SK-N-SH treated with all-trans-retinoic acid at 6 μM for 48 hours (cell line): ENCODE measurements at regions not wholly inside any gene's neighbourhood (a gene's known extent, or its start where the extent isn't known, plus 50 kb on each side); places are given as distances from the start of the nearest gene placed in this dataset.

ENCODE experiments used
- ATAC-seq: fragments of 200-7000 bp; cut with Tn5 transposase; 3 replicates; pipeline ENCODE4 v1.9.1; 2020; ENCODE audit warnings: mild to moderate bottlenecking, moderate library complexity
- ARNTL ChIP-seq: fragments of 450-650 bp; formaldehyde crosslinking; IDR thresholded peaks from 2 replicates; pipeline ENCODE4 v1.5.0; 2020; ENCODE audit warnings: low read depth, mild to moderate bottlenecking, moderate library complexity, borderline replicate concordance
- BACH2 ChIP-seq: fragments of 250-450 bp; sonication (Bioruptor Pico); IDR thresholded peaks from 2 replicates; pipeline ENCODE4 v1.9.0; 2021; ENCODE audit warnings: mild to moderate bottlenecking, borderline replicate concordance
- CSDC2 ChIP-seq: fragments of 250-450 bp; sonication (Bioruptor Pico); IDR thresholded peaks from 2 replicates; pipeline ENCODE4 v1.5.0; 2020; ENCODE audit warnings: mild to moderate bottlenecking, moderate library complexity
- ESRRG ChIP-seq: fragments of 250-450 bp; sonication (Bioruptor Pico); IDR thresholded peaks from 2 replicates; pipeline ENCODE4 v1.6.1; 2021; ENCODE audit warnings: mild to moderate bottlenecking
- GLIS3 ChIP-seq: fragments of 250-450 bp; sonication (Bioruptor Pico); IDR thresholded peaks from 2 replicates; pipeline ENCODE4 v1.5.0; 2020; ENCODE audit warnings: mild to moderate bottlenecking, moderate library complexity
- ISL1 ChIP-seq: fragments of 250-450 bp; sonication (Bioruptor Pico); IDR thresholded peaks from 2 replicates; pipeline ENCODE4 v2.1.2; 2022; ENCODE audit warnings: mild to moderate bottlenecking, moderate library complexity
- OSR1 ChIP-seq: fragments of 250-450 bp; sonication (Bioruptor Pico); IDR thresholded peaks from 2 replicates; pipeline ENCODE4 v1.8.0; 2022; ENCODE audit warnings: moderate library complexity, mild to moderate bottlenecking, inconsistent platforms
- RARB ChIP-seq: fragments of 250-450 bp; sonication (Bioruptor Pico); IDR thresholded peaks from 2 replicates; pipeline ENCODE4 v1.8.0; 2021; ENCODE audit warnings: mild to moderate bottlenecking, moderate library complexity
- SNAI2 ChIP-seq: fragments of 250-450 bp; sonication (Bioruptor Pico); IDR thresholded peaks from 2 replicates; pipeline ENCODE4 v1.5.0; 2020; ENCODE audit warnings: mild to moderate bottlenecking, moderate library complexity
- TCF4 ChIP-seq: fragments of 250-450 bp; sonication (Bioruptor Pico); IDR thresholded peaks from 2 replicates; pipeline ENCODE4 v1.8.0; 2021; ENCODE audit warnings: mild to moderate bottlenecking, moderate library complexity, borderline replicate concordance
- TOX ChIP-seq: fragments of 250-450 bp; sonication (Bioruptor Pico); IDR thresholded peaks from 2 replicates; pipeline ENCODE4 v1.8.0; 2021; ENCODE audit warnings: mild to moderate bottlenecking, moderate library complexity, borderline replicate concordance
- ZC3H10 ChIP-seq: fragments of 250-450 bp; sonication (Bioruptor Pico); IDR thresholded peaks from 2 replicates; pipeline ENCODE4 v1.5.1; 2021; ENCODE audit warnings: mild to moderate bottlenecking, moderate library complexity
- ZFP3 ChIP-seq: fragments of 250-450 bp; sonication (Bioruptor Pico); IDR thresholded peaks from 2 replicates; pipeline ENCODE4 v1.5.0; 2020; ENCODE audit warnings: mild to moderate bottlenecking, moderate library complexity
- ZFP30 ChIP-seq: fragments of 450-650 bp; formaldehyde crosslinking; IDR thresholded peaks from 2 replicates; pipeline ENCODE4 v1.5.0; 2022; ENCODE audit warnings: mild to moderate bottlenecking, moderate library complexity
- ZNF565 ChIP-seq: fragments of 450-650 bp; formaldehyde crosslinking; conservative IDR thresholded peaks from 2 replicates; pipeline ENCODE4 v1.5.0; 2020; ENCODE audit warnings: low read depth, mild to moderate bottlenecking, moderate library complexity
- ZNF70 ChIP-seq: fragments of 450-650 bp; formaldehyde crosslinking; IDR thresholded peaks from 2 replicates; pipeline ENCODE4 v1.5.0; 2020; ENCODE audit warnings: mild to moderate bottlenecking, moderate library complexity
- ZNF8 ChIP-seq: fragments of 450-650 bp; formaldehyde crosslinking; IDR thresholded peaks from 2 replicates; pipeline ENCODE4 v1.5.0; 2020; ENCODE audit warnings: mild to moderate bottlenecking, moderate library complexity
- TF ChIP-seq, protein P1 (sequence below): fragments of 250-450 bp; sonication (Bioruptor Pico); IDR thresholded peaks from 2 replicates; pipeline ENCODE4 v1.5.1; 2020; ENCODE audit warnings: low read depth, mild to moderate bottlenecking, moderate library complexity
- TF ChIP-seq, protein P2 (sequence below): fragments of 250-450 bp; sonication (Bioruptor Pico); IDR thresholded peaks from 2 replicates; pipeline ENCODE4 v1.8.0; 2020; ENCODE audit warnings: mild to moderate bottlenecking, moderate library complexity, borderline replicate concordance
- TF ChIP-seq, protein P3 (sequence below): fragments of 250-450 bp; sonication (Bioruptor Pico); IDR thresholded peaks from 2 replicates; pipeline ENCODE4 v1.5.1; 2021; ENCODE audit warnings: mild to moderate bottlenecking, moderate library complexity
- TF ChIP-seq, protein P4 (sequence below): fragments of 250-450 bp; sonication (Bioruptor Pico); IDR thresholded peaks from 2 replicates; pipeline ENCODE4 v1.8.0; 2021; ENCODE audit warnings: low read depth, mild to moderate bottlenecking, moderate library complexity, borderline replicate concordance

DNA sequence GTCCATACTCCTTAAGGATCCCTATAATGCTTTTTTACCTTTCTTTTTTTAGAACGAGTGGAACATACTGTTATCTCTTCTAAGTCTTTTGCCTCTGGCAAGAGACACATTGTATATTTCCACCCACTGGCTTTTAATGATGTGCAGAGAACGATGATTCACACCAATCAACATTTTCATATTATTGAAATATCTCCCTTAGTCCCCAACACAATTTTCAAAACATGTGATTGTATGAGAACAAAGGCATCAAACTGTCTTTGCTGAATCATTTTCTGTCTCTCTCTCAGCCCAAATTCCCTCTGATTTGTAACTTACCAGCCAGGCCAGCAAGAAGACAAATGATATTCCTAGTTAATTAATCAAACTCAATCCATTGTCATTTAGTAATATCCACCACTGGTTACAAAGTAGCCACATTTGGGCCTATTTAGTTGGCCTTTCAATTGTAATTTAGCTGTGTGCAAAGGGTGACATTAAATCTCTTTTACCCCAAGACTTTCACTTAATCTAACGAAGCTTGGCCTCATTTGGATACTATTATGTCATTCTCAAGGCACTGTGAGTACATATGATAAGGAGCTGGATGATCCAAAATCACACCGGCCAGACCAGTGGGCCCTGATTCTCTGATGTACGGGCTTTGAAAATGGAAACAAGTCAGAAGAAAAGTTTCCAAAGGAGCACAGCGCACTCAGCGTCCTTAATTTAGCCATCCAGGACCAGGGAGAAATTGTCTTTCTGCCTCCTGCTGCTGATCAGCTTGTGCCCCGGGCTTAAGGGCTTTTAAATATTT lies 185.1 kb downstream of the SCG2 start:
- TF ChIP-seq OSR1 (CRISPR knock-in tag) (no peak), ZNF70 (no peak), CSDC2 (CRISPR knock-in tag) (no peak), ZC3H10 (CRISPR knock-in tag) (no peak), TCF4 (CRISPR knock-in tag) (no peak), ISL1 (CRISPR knock-in tag) (no peak), ARNTL (CRISPR knock-in tag) (no peak), ZNF565 (CRISPR knock-in tag) (no peak), BACH2 (no peak), ZNF8 (CRISPR knock-in tag) (no peak), TOX (no peak), ZFP3 (CRISPR knock-in tag) (no peak)
- TF ChIP-seq, protein P1, sequence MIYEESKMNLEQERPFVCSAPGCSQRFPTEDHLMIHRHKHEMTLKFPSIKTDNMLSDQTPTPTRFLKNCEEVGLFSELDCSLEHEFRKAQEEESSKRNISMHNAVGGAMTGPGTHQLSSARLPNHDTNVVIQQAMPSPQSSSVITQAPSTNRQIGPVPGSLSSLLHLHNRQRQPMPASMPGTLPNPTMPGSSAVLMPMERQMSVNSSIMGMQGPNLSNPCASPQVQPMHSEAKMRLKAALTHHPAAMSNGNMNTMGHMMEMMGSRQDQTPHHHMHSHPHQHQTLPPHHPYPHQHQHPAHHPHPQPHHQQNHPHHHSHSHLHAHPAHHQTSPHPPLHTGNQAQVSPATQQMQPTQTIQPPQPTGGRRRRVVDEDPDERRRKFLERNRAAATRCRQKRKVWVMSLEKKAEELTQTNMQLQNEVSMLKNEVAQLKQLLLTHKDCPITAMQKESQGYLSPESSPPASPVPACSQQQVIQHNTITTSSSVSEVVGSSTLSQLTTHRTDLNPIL, result no peak
- TF ChIP-seq, protein P2, sequence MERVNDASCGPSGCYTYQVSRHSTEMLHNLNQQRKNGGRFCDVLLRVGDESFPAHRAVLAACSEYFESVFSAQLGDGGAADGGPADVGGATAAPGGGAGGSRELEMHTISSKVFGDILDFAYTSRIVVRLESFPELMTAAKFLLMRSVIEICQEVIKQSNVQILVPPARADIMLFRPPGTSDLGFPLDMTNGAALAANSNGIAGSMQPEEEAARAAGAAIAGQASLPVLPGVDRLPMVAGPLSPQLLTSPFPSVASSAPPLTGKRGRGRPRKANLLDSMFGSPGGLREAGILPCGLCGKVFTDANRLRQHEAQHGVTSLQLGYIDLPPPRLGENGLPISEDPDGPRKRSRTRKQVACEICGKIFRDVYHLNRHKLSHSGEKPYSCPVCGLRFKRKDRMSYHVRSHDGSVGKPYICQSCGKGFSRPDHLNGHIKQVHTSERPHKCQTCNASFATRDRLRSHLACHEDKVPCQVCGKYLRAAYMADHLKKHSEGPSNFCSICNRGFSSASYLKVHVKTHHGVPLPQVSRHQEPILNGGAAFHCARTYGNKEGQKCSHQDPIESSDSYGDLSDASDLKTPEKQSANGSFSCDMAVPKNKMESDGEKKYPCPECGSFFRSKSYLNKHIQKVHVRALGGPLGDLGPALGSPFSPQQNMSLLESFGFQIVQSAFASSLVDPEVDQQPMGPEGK (CRISPR knock-in tag), result no peak
- no peak for ATAC-seq

DNA sequence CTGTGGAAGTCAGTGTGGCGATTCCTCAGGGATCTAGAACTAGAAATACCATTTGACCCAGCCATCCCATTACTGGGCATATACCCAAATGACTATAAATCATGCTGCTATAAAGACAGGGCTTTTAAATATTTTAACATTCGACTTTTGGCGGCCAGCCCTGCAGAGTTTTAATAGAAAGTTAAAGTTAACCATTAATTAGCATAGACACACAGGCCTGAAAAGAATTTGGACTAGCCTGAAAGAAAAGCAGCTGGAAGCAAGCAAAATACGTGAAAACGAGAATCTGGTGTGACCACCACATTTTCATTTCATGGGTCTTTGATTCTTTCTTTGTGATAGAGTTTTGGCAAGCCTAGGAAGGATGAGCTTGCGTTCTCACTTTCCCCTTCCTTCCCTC lies 184.0 kb downstream of the SCG2 start:
- ATAC-seq, result no peak
- TF ChIP-seq RARB (CRISPR knock-in tag) (no peak), ARNTL (CRISPR knock-in tag) (no peak), GLIS3 (CRISPR knock-in tag) (no peak), ZNF8 (CRISPR knock-in tag) (no peak), TCF4 (CRISPR knock-in tag) (no peak), SNAI2 (no peak), ESRRG (CRISPR knock-in tag) (no peak), ZNF565 (CRISPR knock-in tag) (no peak), ISL1 (CRISPR knock-in tag) (no peak), ZC3H10 (CRISPR knock-in tag) (no peak), ZFP30 (CRISPR knock-in tag) (no peak), BACH2 (no peak), ZNF70 (no peak)
- TF ChIP-seq, protein P1, result no peak
- TF ChIP-seq, protein P2 (CRISPR knock-in tag), result no peak
- TF ChIP-seq, protein P3, sequence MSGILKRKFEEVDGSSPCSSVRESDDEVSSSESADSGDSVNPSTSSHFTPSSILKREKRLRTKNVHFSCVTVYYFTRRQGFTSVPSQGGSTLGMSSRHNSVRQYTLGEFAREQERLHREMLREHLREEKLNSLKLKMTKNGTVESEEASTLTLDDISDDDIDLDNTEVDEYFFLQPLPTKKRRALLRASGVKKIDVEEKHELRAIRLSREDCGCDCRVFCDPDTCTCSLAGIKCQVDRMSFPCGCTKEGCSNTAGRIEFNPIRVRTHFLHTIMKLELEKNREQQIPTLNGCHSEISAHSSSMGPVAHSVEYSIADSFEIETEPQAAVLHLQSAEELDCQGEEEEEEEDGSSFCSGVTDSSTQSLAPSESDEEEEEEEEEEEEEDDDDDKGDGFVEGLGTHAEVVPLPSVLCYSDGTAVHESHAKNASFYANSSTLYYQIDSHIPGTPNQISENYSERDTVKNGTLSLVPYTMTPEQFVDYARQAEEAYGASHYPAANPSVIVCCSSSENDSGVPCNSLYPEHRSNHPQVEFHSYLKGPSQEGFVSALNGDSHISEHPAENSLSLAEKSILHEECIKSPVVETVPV (CRISPR knock-in tag), result no peak
- TF ChIP-seq, protein P4, sequence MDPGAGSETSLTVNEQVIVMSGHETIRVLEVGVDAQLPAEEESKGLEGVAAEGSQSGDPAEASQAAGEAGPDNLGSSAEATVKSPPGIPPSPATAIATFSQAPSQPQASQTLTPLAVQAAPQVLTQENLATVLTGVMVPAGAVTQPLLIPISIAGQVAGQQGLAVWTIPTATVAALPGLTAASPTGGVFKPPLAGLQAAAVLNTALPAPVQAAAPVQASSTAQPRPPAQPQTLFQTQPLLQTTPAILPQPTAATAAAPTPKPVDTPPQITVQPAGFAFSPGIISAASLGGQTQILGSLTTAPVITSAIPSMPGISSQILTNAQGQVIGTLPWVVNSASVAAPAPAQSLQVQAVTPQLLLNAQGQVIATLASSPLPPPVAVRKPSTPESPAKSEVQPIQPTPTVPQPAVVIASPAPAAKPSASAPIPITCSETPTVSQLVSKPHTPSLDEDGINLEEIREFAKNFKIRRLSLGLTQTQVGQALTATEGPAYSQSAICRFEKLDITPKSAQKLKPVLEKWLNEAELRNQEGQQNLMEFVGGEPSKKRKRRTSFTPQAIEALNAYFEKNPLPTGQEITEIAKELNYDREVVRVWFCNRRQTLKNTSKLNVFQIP (CRISPR knock-in tag), result no peak
